Skin epidermis (tissue), 12 donors: ENCODE measurements at regions not wholly inside any gene's neighbourhood (a gene's known extent, or its start where the extent isn't known, plus 50 kb on each side); places are given as distances from the start of the nearest gene placed in this dataset.
A peak's percentile ranks its signal among the peaks of the same experiment; 100 is the strongest.

Experiments
- H3K27ac ChIP-seq, 21 experiments: fragments of 200-600 bp; sonication (generic) in 11 of 21; one replicate each; pipeline ENCODE4 v1.5.0; 2020; ENCODE audit warnings: mild to moderate bottlenecking in 3 of 21, inconsistent platforms in 2 of 21, moderate library complexity in 2 of 21
- H3K4me3 ChIP-seq, 7 experiments: fragments of 200-600 bp; sonication (generic) in 2 of 7; one replicate each; pipeline ENCODE4 v1.5.0; 2020; ENCODE audit warnings: inconsistent platforms in 2 of 7, mild to moderate bottlenecking in 2 of 7, moderate library complexity in 1 of 7

GRCh38 chr13:51027644-51028043 lies 83.4 kb downstream of the C13orf42 start:
- H3K27ac ChIP-seq, result no peak overlapping the region
- no peak overlapping the region for H3K4me3 ChIP-seq

- Histone ChIP-seq H3K27ac (no peak overlapping the region), H3K4me3 (no peak overlapping the region)
Observed at GRCh38 chr13:51026016-51026415, 85.1 kb downstream of the C13orf42 start.

GRCh38 chr13:51025245-51025905 lies 85.7 kb downstream of the C13orf42 start:
- H3K27ac ChIP-seq, result no peak overlapping the region

GRCh38 chr13:51021811-51022210 lies 89.3 kb downstream of the C13orf42 start:
- H3K4me3 ChIP-seq, result no peak overlapping the region
- H3K27ac ChIP-seq, result no peak overlapping the region

More at GRCh38 chr13:51025245-51025905, 85.7 kb downstream of the C13orf42 start:
- H3K4me3 ChIP-seq, result no peak overlapping the region

GRCh38 chr13:51020600-51020999 lies 90.5 kb downstream of the C13orf42 start:
- no peak overlapping the region for H3K27ac ChIP-seq
- no peak overlapping the region for H3K4me3 ChIP-seq

- Histone ChIP-seq H3K4me3 (no peak overlapping the region), H3K27ac (no peak overlapping the region)
Observed at GRCh38 chr13:51019026-51019425, 92.0 kb downstream of the C13orf42 start.

- Histone ChIP-seq H3K27ac (no peak overlapping the region), H3K4me3 (no peak overlapping the region)
Observed at GRCh38 chr13:51017516-51017915, 93.6 kb downstream of the C13orf42 start.

GRCh38 chr13:51015973-51016372 lies 95.1 kb downstream of the C13orf42 start:
- Histone ChIP-seq H3K27ac (no peak overlapping the region), H3K4me3 (no peak overlapping the region)

- H3K4me3 ChIP-seq, result no peak overlapping the region
- no peak overlapping the region for H3K27ac ChIP-seq
Observed at GRCh38 chr13:51009597-51009996, 100.0 kb downstream of the RNASEH2B start.

- Histone ChIP-seq H3K27ac (peak overlapping the region in 4 of 21 experiments; percentile 13 to 69 (median 58)), H3K4me3 (no peak overlapping the region)
Observed at GRCh38 chr13:51007216-51007615, 97.6 kb downstream of the RNASEH2B start.

GRCh38 chr13:51006067-51006845 lies 96.7 kb downstream of the RNASEH2B start:
- Histone ChIP-seq H3K27ac (peak overlapping the region in 6 of 21 experiments; percentile 1 to 69 (median 30)), H3K4me3 (no peak overlapping the region)
